IMR-90 (cell line): ENCODE measurements at regions not wholly inside any gene's neighbourhood (a gene's known extent, or its start where the extent isn't known, plus 50 kb on each side); places are given as distances from the start of the nearest gene placed in this dataset.
"Not testable (repeated sequence)": the region's sequence is repeated elsewhere in the genome, so short reads cannot be mapped to it uniquely, and the experiment has no call there.

Experiments
- ATAC-seq: fragments of 200-7000 bp; cut with Tn5 transposase; 2 replicates; pipeline ENCODE4 v1.9.1; 2020; ENCODE audit warnings: low read depth, mild to moderate bottlenecking, moderate library complexity
- BruUV-seq: library from RNA; stranded (reverse); fragments of 400-500 nt; replicated peaks from 2 replicates; lab custom pipeline; 2021; lab: Mats Ljungman, UMichigan
- CTCF ChIA-PET: fragments of 300-600 bp; formaldehyde crosslinking; extraction: SDS; loops from one replicate; lab custom pipeline; 2021; ENCODE audit warnings: antibody characterized with exemption; lab: Yijun Ruan, JAX
- POLR2A ChIA-PET: fragments of 300-600 bp; sonication (Branson Sonifier 250); formaldehyde crosslinking; loops from one replicate; lab custom pipeline; 2022; ENCODE audit warnings: antibody characterized with exemption; ENCODE audit not compliant: unreplicated experiment; lab: Charles Lee
- DNase-seq: peaks from one replicate; pipeline ENCODE4 v3.0.0; 2013
- H2AFZ ChIP-seq: replicated peaks from 2 replicates; pipeline ENCODE3; 2013; ENCODE audit warnings: low read length, mild to moderate bottlenecking; ENCODE audit not compliant: poor library complexity
- H2AK5ac ChIP-seq: 2 replicates; pipeline ENCODE4 v1.6.1; 2013; ENCODE audit warnings: low read depth, low read length, inconsistent platforms
- H2AK9ac ChIP-seq: replicated peaks from 2 replicates; pipeline ENCODE3; 2013; ENCODE audit warnings: mild to moderate bottlenecking, low read depth, low read length, moderate library complexity; ENCODE audit not compliant: poor library complexity
- H2BK120ac ChIP-seq: 2 replicates; pipeline ENCODE4 v1.6.1; 2013; ENCODE audit warnings: low read depth, low read length, inconsistent platforms
- H2BK15ac ChIP-seq: 3 replicates; pipeline ENCODE4 v1.6.1; 2013; ENCODE audit warnings: low read depth, low read length, inconsistent platforms
- H2BK20ac ChIP-seq: 2 replicates; pipeline ENCODE4 v1.6.1; 2013; ENCODE audit warnings: low read depth, mild to moderate bottlenecking, inconsistent platforms, low read length, moderate library complexity
- H2BK5ac ChIP-seq: 2 replicates; pipeline ENCODE4 v1.6.1; 2013; ENCODE audit warnings: mild to moderate bottlenecking, low read depth, low read length, inconsistent platforms; ENCODE audit not compliant: poor library complexity, severe bottlenecking
- H3K14ac ChIP-seq: replicated peaks from 2 replicates; pipeline ENCODE4 v1.6.1; 2013; ENCODE audit warnings: low read depth, low read length, inconsistent platforms
- H3K18ac ChIP-seq: 2 replicates; pipeline ENCODE4 v1.6.1; 2013; ENCODE audit warnings: low read depth, low read length, control low read depth
- H3K23ac ChIP-seq: 2 replicates; pipeline ENCODE4 v1.6.1; 2013; ENCODE audit warnings: low read depth, low read length, inconsistent platforms
- H3K27ac ChIP-seq: 2 replicates; pipeline ENCODE4 v1.5.1; 2013; ENCODE audit warnings: mild to moderate bottlenecking, control low read depth, low read length; ENCODE audit not compliant: insufficient read depth
- H3K27me3 ChIP-seq: 2 replicates; pipeline ENCODE4 v1.6.1; 2013; ENCODE audit warnings: low read length; ENCODE audit not compliant: control insufficient read depth, insufficient read depth
- H3K36me3 ChIP-seq: 2 replicates; pipeline ENCODE4 v1.6.1; 2013; ENCODE audit warnings: low read length, mixed read lengths; ENCODE audit not compliant: control insufficient read depth, insufficient read depth
- H3K4ac ChIP-seq: 2 replicates; pipeline ENCODE4 v1.6.1; 2013; ENCODE audit warnings: low read depth, low read length, inconsistent platforms
- H3K4me1 ChIP-seq: 2 replicates; pipeline ENCODE4 v1.6.1; 2013; ENCODE audit warnings: low read length, mixed read lengths; ENCODE audit not compliant: control insufficient read depth, insufficient read depth
- H3K4me2 ChIP-seq: 2 replicates; pipeline ENCODE4 v1.6.1; 2013; ENCODE audit warnings: low read depth, mild to moderate bottlenecking, control low read depth, low read length, moderate library complexity
- H3K4me3 ChIP-seq: 2 replicates; pipeline ENCODE4 v1.5.1; 2013; ENCODE audit warnings: low read depth, mild to moderate bottlenecking, control low read depth, low read length, moderate library complexity; ENCODE audit not compliant: insufficient read depth
- H3K56ac ChIP-seq: 2 replicates; pipeline ENCODE4 v1.6.1; 2013; ENCODE audit warnings: low read length, inconsistent platforms; ENCODE audit not compliant: insufficient read depth; ENCODE audit errors: extremely low read depth
- H3K79me1 ChIP-seq, 2 experiments: 2 replicates each; pipeline ENCODE4 v1.6.1; 2013; ENCODE audit warnings: low read length in 2 of 2, inconsistent platforms in 1 of 2, low read depth in 1 of 2
- H3K9ac ChIP-seq: 2 replicates; pipeline ENCODE4 v1.6.1; 2013; ENCODE audit warnings: low read depth, low read length, control low read depth
- H3K9me1 ChIP-seq: 2 replicates; pipeline ENCODE4 v1.6.1; 2013; ENCODE audit warnings: low read length, inconsistent platforms; ENCODE audit not compliant: insufficient read depth
- H3K9me3 ChIP-seq: 2 replicates; pipeline ENCODE4 v1.6.1; 2013; ENCODE audit warnings: low read length; ENCODE audit not compliant: control insufficient read depth, insufficient read depth
- H4K20me1 ChIP-seq: 2 replicates; pipeline ENCODE4 v1.6.1; 2013; ENCODE audit warnings: low read length, inconsistent platforms; ENCODE audit not compliant: insufficient read depth
- H4K5ac ChIP-seq: 2 replicates; pipeline ENCODE4 v1.6.1; 2013; ENCODE audit warnings: mild to moderate bottlenecking, low read depth, low read length, control low read depth
- H4K8ac ChIP-seq, 2 experiments: 2 replicates each; pipeline ENCODE4 v1.6.1; 2013; ENCODE audit warnings: low read depth in 2 of 2, low read length in 2 of 2, control low read depth in 1 of 2, inconsistent platforms in 1 of 2
- H4K91ac ChIP-seq: 2 replicates; pipeline ENCODE4 v1.6.1; 2013; ENCODE audit warnings: low read depth, low read length, inconsistent platforms; ENCODE audit not compliant: insufficient read depth
- WGBS, 2 experiments: methylation state at CpG; one replicate each; pipeline versions ENCODE4 v1.1.5 to v1.1.7; 2013; ENCODE audit warnings: missing lambda C conversion rate in 2 of 2; ENCODE audit not compliant: insufficient read length in 1 of 2; ENCODE audit errors: extremely low coverage in 2 of 2; 5-methylcytosine and 5-hydroxymethylcytosine counted together
- dilution Hi-C: fragments of 300-500 bp; cut with HindIII; formaldehyde crosslinking; loops from one replicate; pipeline ENCODE4 v1.14.3; 2018; ENCODE audit warnings: low sequenced_read_pairs; ENCODE audit not compliant: unreplicated experiment
- in situ Hi-C: fragments of 300-500 bp; cut with MboI; formaldehyde crosslinking; loops from 3 replicates; pipeline ENCODE4 v1.14.3; 2019; ENCODE audit warnings: low sequenced_read_pairs, inconsistent platforms, mixed read lengths
- intact Hi-C: fragments of 100-400 bp; cut with micrococcal nuclease; formaldehyde crosslinking; loops from 2 replicates; pipeline ENCODE4 v1.10.0; 2022

GRCh38 chr1:72985024-72985423, 702.7 kb upstream of the NEGR1 start:
- H3K9ac ChIP-seq, H2BK20ac ChIP-seq, H3K9me1 ChIP-seq, H2BK120ac ChIP-seq, H3K9me3 ChIP-seq, H4K91ac ChIP-seq, H2BK15ac ChIP-seq, H2AK9ac ChIP-seq, H3K79me1 ChIP-seq, H2AFZ ChIP-seq, POLR2A ChIA-PET, H3K27ac ChIP-seq, H3K14ac ChIP-seq, H3K56ac ChIP-seq, H3K27me3 ChIP-seq, CTCF ChIA-PET, H3K23ac ChIP-seq, H3K4ac ChIP-seq, H3K4me3 ChIP-seq, H3K4me1 ChIP-seq, BruUV-seq, H4K20me1 ChIP-seq, H4K8ac ChIP-seq, in situ Hi-C loops, H3K36me3 ChIP-seq, H3K18ac ChIP-seq, dilution Hi-C loops, DNase-seq, H3K4me2 ChIP-seq, H2AK5ac ChIP-seq, H4K5ac ChIP-seq, intact Hi-C loops, ATAC-seq, H2BK5ac ChIP-seq: not testable (repeated sequence)
- no CpG with 5 or more reads among the region's 11 CpGs for WGBS, 2 experiments

GRCh38 chr1:72983011-72983410, 700.7 kb upstream of the NEGR1 start:
- H3K9me1 ChIP-seq, H2BK120ac ChIP-seq, H2AK5ac ChIP-seq, CTCF ChIA-PET, H4K91ac ChIP-seq, BruUV-seq, DNase-seq, dilution Hi-C loops, H3K4me1 ChIP-seq, H3K4me3 ChIP-seq, H3K79me1 ChIP-seq, H2BK5ac ChIP-seq, H2AFZ ChIP-seq, H3K14ac ChIP-seq, H3K56ac ChIP-seq, H2BK20ac ChIP-seq, ATAC-seq, H3K4ac ChIP-seq, H3K27ac ChIP-seq, H3K36me3 ChIP-seq, H3K9me3 ChIP-seq, H4K8ac ChIP-seq, H3K27me3 ChIP-seq, H3K4me2 ChIP-seq, H4K5ac ChIP-seq, POLR2A ChIA-PET, intact Hi-C loops, H2AK9ac ChIP-seq, in situ Hi-C loops, H3K9ac ChIP-seq, H4K20me1 ChIP-seq, H3K23ac ChIP-seq, H2BK15ac ChIP-seq, H3K18ac ChIP-seq: not testable (repeated sequence)
- WGBS, 2 experiments, result 76% methylated on average over 7 of the region's 15 CpGs; no CpG with 5 or more reads in 1 of the 2 experiments
